Putamen (tissue), 1 donor: ENCODE measurements at regions not wholly inside any gene's neighbourhood (a gene's known extent, or its start where the extent isn't known, plus 50 kb on each side); places are given as distances from the start of the nearest gene placed in this dataset.
"Not testable (repeated sequence)": the region's sequence is repeated elsewhere in the genome, so short reads cannot be mapped to it uniquely, and the experiment has no call there.

Experiments
- DNase-seq: peaks from one replicate; pipeline ENCODE4 v3.0.0-alpha.2; 2016; ENCODE audit warnings: low spot score

- DNase-seq, result no peak
Measured at GRCh38 chr4:26248647-26249046, 72.2 kb upstream of the RBPJ start.

- no peak for DNase-seq
Measured at GRCh38 chr4:26252349-26253025, 68.3 kb upstream of the RBPJ start.

GRCh38 chr4:26253968-26254367 lies 66.8 kb upstream of the RBPJ start:
- no peak for DNase-seq

GRCh38 chr4:26255989-26256388 lies 64.8 kb upstream of the RBPJ start:
- no peak for DNase-seq

- not testable (repeated sequence) for DNase-seq
Measured at GRCh38 chr4:26257444-26257843, 63.4 kb upstream of the RBPJ start.

- no peak for DNase-seq
Measured at GRCh38 chr4:26257850-26258249, 63.0 kb upstream of the RBPJ start.

- DNase-seq, result no peak
Measured at GRCh38 chr4:26260571-26260970, 60.2 kb upstream of the RBPJ start.

- DNase-seq, result no peak
Measured at GRCh38 chr4:26261405-26261804, 59.4 kb upstream of the RBPJ start.

GRCh38 chr4:26263165-26263564 lies 57.6 kb upstream of the RBPJ start:
- no peak for DNase-seq

GRCh38 chr4:26264109-26264508 lies 56.7 kb upstream of the RBPJ start:
- no peak for DNase-seq

- no peak for DNase-seq
Measured at GRCh38 chr4:26267087-26267486, 53.7 kb upstream of the RBPJ start.

- no peak for DNase-seq
Measured at GRCh38 chr4:26268246-26268645, 52.6 kb upstream of the RBPJ start.

- no peak for DNase-seq
Measured at GRCh38 chr4:26269038-26269437, 51.8 kb upstream of the RBPJ start.
